NCI-H226 (cell line): ENCODE measurements at regions not wholly inside any gene's neighbourhood (a gene's known extent, or its start where the extent isn't known, plus 50 kb on each side); places are given as distances from the start of the nearest gene placed in this dataset.

Experiments used
- DNase-seq: peaks from one replicate; pipeline ENCODE4 v3.0.0-alpha.2; 2015

GRCh38 chr7:128145191-128145590, 95.9 kb upstream of the LEP start:
- no peak for DNase-seq

- DNase-seq: no peak
Measured at GRCh38 chr7:128146052-128146451, 95.0 kb upstream of the LEP start.

- peak; percentile 35 for DNase-seq
Measured at GRCh38 chr7:128148676-128149075, 92.4 kb upstream of the LEP start.

GRCh38 chr7:128150223-128150865, 90.7 kb upstream of the LEP start:
- DNase-seq: no peak

GRCh38 chr7:128151635-128152034, 89.4 kb upstream of the LEP start:
- DNase-seq: no peak

- no peak for DNase-seq
Measured at GRCh38 chr7:128152721-128153120, 88.4 kb upstream of the LEP start.

GRCh38 chr7:128153436-128153835, 87.6 kb upstream of the LEP start:
- DNase-seq: no peak

- DNase-seq: no peak
Measured at GRCh38 chr7:128154504-128154903, 86.6 kb upstream of the LEP start.

- DNase-seq: no peak
Measured at GRCh38 chr7:128155100-128155740, 85.9 kb upstream of the LEP start.

GRCh38 chr7:128157906-128158305, 83.2 kb upstream of the LEP start:
- DNase-seq: no peak

- no peak for DNase-seq
Measured at GRCh38 chr7:128158370-128158769, 82.7 kb upstream of the LEP start.

- DNase-seq: no peak
Measured at GRCh38 chr7:128160296-128160695, 80.8 kb upstream of the LEP start.

- no peak for DNase-seq
Measured at GRCh38 chr7:128161466-128162125, 79.5 kb upstream of the LEP start.

- no peak for DNase-seq
Measured at GRCh38 chr7:128162666-128163065, 78.4 kb upstream of the LEP start.

GRCh38 chr7:128163473-128163872, 77.6 kb upstream of the LEP start:
- no peak for DNase-seq

GRCh38 chr7:128164061-128164954, 76.8 kb upstream of the LEP start:
- peak; percentile 92 for DNase-seq

- no peak for DNase-seq
Measured at GRCh38 chr7:128164955-128165670, 76.0 kb upstream of the LEP start.

- no peak for DNase-seq
Measured at GRCh38 chr7:128165927-128166420, 75.1 kb upstream of the LEP start.

- no peak for DNase-seq
Measured at GRCh38 chr7:128166603-128167041, 74.5 kb upstream of the LEP start.

GRCh38 chr7:128167042-128167701, 73.9 kb upstream of the LEP start:
- DNase-seq: peak; percentile 40

GRCh38 chr7:128167791-128168666, 73.0 kb upstream of the LEP start:
- no peak for DNase-seq
